Naive thymus-derived CD8-positive, alpha-beta T cell (primary cell): ENCODE measurements at regions not wholly inside any gene's neighbourhood (a gene's known extent, or its start where the extent isn't known, plus 50 kb on each side); places are given as distances from the start of the nearest gene placed in this dataset.
A peak's percentile ranks its signal among the peaks of the same experiment; 100 is the strongest.

Experiments
- ATAC-seq, 2 donors: fragments of 150-1000 bp; cut with Tn5 transposase in 1 of 2; sonication (Bioruptor Pico), chemical (Tn5 transposase) in 1 of 2; 1 replicate in 1 of 2; 2 replicates in 1 of 2; pipeline ENCODE4 v1.10.0; 2021; ENCODE audit warnings: mild to moderate bottlenecking in 2 of 2, moderate library complexity in 2 of 2
- POLR2A ChIA-PET: fragments of 350-600 bp; sonication (Branson Sonifier 250); formaldehyde crosslinking; loops from one replicate; lab custom pipeline; 2021; ENCODE audit warnings: antibody characterized with exemption; lab: Charles Lee
- DNase-seq, 10 donors: peaks; one replicate each; pipeline versions ENCODE4 v3.0.0 to v3.0.0-alpha.2; 2020 to 2022
- H3K27ac Mint-ChIP-seq, 10 donors: one replicate each; pipeline ENCODE4 v1.8.0; 2020 to 2022; ENCODE audit warnings: mild to moderate bottlenecking in 10 of 10, mixed read lengths in 10 of 10, moderate library complexity in 4 of 10, inconsistent platforms in 1 of 10
- H3K27me3 Mint-ChIP-seq, 5 donors: one replicate each; pipeline ENCODE4 v1.8.0; 2021 to 2022; ENCODE audit warnings: mixed read lengths in 5 of 5
- H3K36me3 Mint-ChIP-seq, 3 donors: one replicate each; pipeline ENCODE4 v1.8.0; 2020 to 2022; ENCODE audit warnings: mixed read lengths in 3 of 3, mild to moderate bottlenecking in 2 of 3, inconsistent platforms in 1 of 3
- H3K4me1 Mint-ChIP-seq, 4 donors: one replicate each; pipeline ENCODE4 v1.8.0; 2021 to 2022; ENCODE audit warnings: mixed read lengths in 4 of 4
- H3K4me3 Mint-ChIP-seq, 10 donors: one replicate each; pipeline ENCODE4 v1.8.0; 2020 to 2022; ENCODE audit warnings: mild to moderate bottlenecking in 10 of 10, mixed read lengths in 10 of 10, moderate library complexity in 6 of 10, inconsistent platforms in 1 of 10
- H3K9me3 Mint-ChIP-seq, 9 donors: one replicate each; pipeline ENCODE4 v1.8.0; 2020 to 2022; ENCODE audit warnings: mixed read lengths in 9 of 9, mild to moderate bottlenecking in 3 of 9, inconsistent platforms in 1 of 9, moderate library complexity in 1 of 9

DNA sequence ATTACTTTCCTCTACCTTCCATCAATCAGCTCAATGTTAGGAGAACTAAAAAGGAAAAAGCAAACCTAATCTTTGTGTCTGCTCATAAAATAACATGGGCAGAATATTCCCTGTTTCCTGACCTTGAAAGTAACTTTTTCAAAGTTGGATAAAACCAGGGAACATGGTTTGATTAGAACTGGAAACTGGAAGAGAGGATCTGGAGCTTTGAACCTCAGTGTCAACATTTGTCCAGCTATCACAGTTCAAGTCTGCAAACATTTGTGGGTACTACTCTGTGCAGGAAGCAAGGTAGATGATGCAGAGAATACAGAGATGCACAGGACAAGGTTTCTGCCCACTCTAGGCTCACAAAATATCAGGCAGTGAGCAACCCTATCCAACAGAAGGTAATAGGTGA lies 86.4 kb upstream of the TAB3 start:
- Mint-ChIP-seq H3K36me3 (no peaks in the 10 kb centered on the region), H3K4me3 (no peak overlapping the region), H3K27ac (no peak overlapping the region), H3K27me3 (peaks cover 0 to 4% (median 0%) of the 10 kb centered on the region in 5 donors), H3K4me1 (peaks cover 4 to 17% (median 9%) of the 10 kb centered on the region in 4 donors), H3K9me3 (peaks cover 0 to 3% (median 0%) of the 10 kb centered on the region in 9 donors)
- POLR2A ChIA-PET, result no interaction called here
- no peak for ATAC-seq
- DNase-seq, result no peak

DNA sequence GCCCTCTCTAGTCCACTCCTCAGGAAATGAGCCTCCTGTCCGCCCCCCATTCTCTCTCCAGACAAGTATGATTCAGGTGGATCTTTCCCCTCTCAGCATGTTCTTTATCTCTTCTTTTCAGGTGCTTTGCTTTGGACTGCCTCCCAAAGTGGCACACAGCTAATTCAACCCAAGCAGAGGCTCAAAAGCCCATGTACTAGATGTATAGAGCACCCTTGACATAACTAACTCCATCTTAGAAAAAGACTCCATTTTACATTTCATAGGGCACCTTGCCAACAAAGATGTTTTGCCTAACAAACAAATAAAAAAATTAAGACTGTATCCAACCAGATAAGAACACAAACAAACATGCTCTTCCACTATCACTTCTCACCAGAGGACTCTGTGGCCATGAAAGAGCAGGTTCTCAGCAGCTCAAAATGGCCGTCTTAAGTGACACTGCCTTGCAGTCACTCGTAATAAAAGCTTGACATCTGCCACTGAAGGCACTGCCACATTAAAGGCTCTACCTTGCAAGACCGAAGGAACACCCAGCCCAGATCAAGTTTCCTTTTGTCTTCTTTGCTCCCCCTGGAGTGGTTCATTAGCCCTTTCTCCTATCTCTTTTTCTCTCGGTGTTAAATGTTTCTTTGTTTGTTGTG lies 84.9 kb upstream of the TAB3 start:
- H3K27me3 Mint-ChIP-seq, result peaks cover 0 to 2% (median 0%) of the 10 kb centered on the region in 5 donors
- no peaks in the 10 kb centered on the region for H3K36me3 Mint-ChIP-seq
- H3K9me3 Mint-ChIP-seq, result peaks cover 0 to 3% (median 0%) of the 10 kb centered on the region in 9 donors
- ATAC-seq, result peak in 1 of 2 donors; percentile 22
- no peak for DNase-seq
- POLR2A ChIA-PET, result no interaction called here
- H3K4me3 Mint-ChIP-seq, result no peak overlapping the region
- H3K4me1 Mint-ChIP-seq, result peaks cover 4 to 17% (median 9%) of the 10 kb centered on the region in 4 donors
- no peak overlapping the region for H3K27ac Mint-ChIP-seq

DNA sequence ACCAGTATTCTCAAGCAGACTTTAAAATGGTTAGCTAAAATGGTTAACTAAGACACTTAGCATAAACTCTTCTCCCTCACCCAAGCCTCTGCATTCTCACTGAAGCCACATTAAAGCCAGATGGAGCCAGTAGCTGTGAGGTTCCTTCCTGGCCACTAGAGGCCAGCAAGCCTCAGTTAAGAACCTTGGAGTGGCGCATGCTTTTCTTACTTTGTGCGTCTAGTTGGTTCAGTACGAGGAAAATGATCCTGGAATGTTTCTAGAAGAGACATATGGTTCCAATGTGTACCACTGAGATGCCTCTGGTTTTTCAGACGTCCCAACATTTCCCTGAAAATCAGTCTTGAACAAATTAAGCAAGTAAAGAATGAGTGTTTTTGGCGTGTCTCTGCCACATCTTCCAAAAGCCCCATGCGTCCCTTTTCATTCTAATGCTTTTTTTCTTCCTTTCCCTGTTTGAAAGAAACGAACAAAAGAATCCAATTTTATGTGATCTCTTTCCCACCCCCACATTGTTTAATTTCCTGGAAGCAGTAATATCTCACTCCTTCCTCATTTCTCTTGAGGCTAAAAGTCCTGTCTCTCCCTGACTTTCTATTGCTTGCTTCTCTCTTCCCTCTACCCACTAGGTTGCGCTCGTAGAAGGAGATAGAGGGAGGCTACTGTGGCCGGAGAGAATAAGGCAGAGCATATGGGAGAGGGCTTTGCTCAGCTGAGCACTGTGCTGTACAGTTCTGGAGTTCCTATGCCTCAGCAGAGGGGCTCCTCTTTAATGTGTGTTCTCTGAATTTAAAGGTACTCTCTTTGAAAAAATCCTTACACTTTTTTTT lies 82.9 kb upstream of the TAB3 start:
- DNase-seq (peak in 5 of 10 donors; percentile 2 to 23 (median 3)), ATAC-seq (peak; percentile 68 to 71)
- POLR2A ChIA-PET, result no interaction called here
- Mint-ChIP-seq H3K27ac (peak overlapping the region in 1 of 10 donors; percentile 19), H3K9me3 (no peaks in the 10 kb centered on the region), H3K27me3 (no peaks in the 10 kb centered on the region), H3K4me3 (peak overlapping the region; percentile 67 to 85 (median 72)), H3K36me3 (no peaks in the 10 kb centered on the region), H3K4me1 (peaks cover 4 to 17% (median 9%) of the 10 kb centered on the region in 4 donors)

DNA sequence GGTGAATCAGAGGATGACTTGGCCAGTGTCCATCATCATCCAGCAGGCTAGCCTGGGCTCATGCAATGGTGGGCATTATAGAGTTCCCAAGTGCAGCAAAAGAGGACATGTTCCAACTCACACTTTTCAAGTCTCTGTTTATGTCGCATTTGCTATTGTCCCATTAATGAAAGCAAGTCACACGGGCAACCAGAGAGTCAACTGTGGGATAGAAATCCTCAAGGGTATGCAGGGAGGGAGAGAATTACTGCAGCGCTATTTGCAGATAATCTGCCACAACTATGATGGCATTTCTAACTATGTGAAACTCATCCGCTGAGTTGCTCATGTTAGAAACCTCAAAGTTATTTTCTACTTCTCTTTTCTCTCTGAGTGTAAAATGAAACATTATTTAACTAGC lies 78.5 kb upstream of the TAB3 start:
- Mint-ChIP-seq H3K36me3 (no peaks in the 10 kb centered on the region), H3K9me3 (no peaks in the 10 kb centered on the region), H3K4me1 (peaks cover 0 to 7% (median 3%) of the 10 kb centered on the region in 4 donors), H3K27me3 (peaks cover 0 to 4% (median 0%) of the 10 kb centered on the region in 5 donors), H3K27ac (no peak overlapping the region), H3K4me3 (no peak overlapping the region)
- POLR2A ChIA-PET, result no interaction called here
- DNase-seq (no peak), ATAC-seq (no peak)

DNA sequence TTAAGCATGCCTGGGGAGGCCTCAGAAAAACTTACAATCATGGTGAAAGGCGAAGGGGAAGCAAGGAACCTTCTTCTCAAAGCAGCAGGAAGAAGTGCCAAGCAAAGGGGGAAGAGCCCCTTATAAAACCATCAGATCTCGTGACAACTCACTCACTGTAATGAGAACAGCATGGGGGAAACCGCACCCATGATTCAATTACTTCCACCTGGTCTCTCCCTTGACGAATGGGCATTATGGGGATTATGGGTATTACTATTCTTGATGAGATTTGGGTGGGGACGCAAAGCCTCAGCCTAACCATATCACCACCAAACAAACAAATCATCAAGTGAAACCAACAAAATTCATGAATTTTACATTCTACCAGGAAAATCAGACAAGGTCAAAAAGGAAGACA lies 76.7 kb upstream of the TAB3 start:
- H3K27ac Mint-ChIP-seq, result no peak overlapping the region
- peaks cover 0 to 4% (median 0%) of the 10 kb centered on the region in 5 donors for H3K27me3 Mint-ChIP-seq
- POLR2A ChIA-PET, result no interaction called here
- ATAC-seq (no peak), DNase-seq (no peak)
- no peak overlapping the region for H3K4me3 Mint-ChIP-seq
- H3K36me3 Mint-ChIP-seq, result no peaks in the 10 kb centered on the region
- no peaks in the 10 kb centered on the region for H3K4me1 Mint-ChIP-seq
- no peaks in the 10 kb centered on the region for H3K9me3 Mint-ChIP-seq

DNA sequence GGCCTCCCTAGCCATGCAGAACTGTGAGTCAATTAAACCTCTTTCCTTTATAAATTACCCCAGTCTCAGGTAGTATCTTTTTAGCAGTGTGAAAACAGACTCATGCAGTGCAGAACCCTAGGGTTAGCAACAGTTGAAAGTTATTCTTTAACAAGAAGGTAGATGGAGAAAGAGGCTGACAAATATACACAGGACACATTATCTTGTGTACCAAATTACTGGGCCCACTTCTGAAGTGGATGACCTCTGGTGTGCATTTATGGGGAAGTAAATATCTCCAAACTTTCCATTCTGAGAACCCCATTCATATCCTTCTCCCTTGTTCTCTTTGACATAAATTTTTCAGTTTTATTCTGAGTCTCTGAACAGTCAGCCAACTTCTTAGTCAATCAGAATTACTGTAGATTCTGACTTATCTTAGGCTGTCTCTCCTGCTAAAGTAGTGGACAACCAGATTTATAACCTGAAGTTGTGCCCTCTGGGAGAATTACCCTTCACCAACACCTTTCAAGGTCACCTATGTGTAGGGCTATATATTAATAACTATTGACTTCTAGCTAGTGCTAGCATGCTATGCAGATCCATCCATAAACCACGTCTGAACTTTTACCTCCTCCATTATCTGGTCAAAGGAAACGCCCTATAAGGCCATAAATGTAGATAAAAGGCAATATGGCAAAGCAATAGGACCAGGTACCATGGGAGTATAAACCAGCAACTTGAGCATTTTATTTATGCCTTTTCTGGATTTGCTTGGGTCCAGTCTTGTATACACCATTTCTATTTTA lies 72.5 kb upstream of the TAB3 start:
- no peak for ATAC-seq

DNA sequence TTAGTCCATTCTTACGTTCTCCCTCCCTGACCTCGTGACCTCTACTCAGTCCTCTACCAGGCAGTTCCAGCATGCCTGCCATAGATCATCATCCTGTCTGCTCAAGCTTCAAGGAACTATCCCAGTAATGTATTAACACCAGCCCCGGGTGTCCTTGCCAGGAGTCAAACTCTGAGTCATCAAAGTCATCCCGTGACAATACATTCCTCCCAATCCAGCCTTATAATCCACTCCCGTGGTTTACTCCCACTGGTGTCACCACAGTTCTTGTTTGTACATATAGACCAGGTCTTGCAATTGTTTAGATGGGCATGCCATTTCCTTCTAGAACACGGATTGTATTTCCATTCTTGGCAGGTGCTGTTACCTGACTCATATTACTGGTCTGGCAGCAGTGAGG lies 68.7 kb upstream of the TAB3 start:
- Mint-ChIP-seq H3K4me1 (no peaks in the 10 kb centered on the region), H3K27ac (peak overlapping the region in 1 of 10 donors; percentile 54), H3K36me3 (no peaks in the 10 kb centered on the region), H3K9me3 (peaks cover 0 to under 1% (median 0%) of the 10 kb centered on the region in 9 donors), H3K27me3 (no peaks in the 10 kb centered on the region), H3K4me3 (no peak overlapping the region)
- POLR2A ChIA-PET, result no interaction called here
- DNase-seq, result no peak
- ATAC-seq, result no peak

More for the DNA sequence above, 72.5 kb upstream of the TAB3 start:
- Mint-ChIP-seq H3K27me3 (peaks cover 0 to 4% (median 0%) of the 10 kb centered on the region in 5 donors), H3K4me3 (no peak overlapping the region), H3K36me3 (no peaks in the 10 kb centered on the region), H3K9me3 (no peaks in the 10 kb centered on the region), H3K4me1 (no peaks in the 10 kb centered on the region), H3K27ac (no peak overlapping the region)
- no peak for DNase-seq
- POLR2A ChIA-PET, result no interaction called here

DNA sequence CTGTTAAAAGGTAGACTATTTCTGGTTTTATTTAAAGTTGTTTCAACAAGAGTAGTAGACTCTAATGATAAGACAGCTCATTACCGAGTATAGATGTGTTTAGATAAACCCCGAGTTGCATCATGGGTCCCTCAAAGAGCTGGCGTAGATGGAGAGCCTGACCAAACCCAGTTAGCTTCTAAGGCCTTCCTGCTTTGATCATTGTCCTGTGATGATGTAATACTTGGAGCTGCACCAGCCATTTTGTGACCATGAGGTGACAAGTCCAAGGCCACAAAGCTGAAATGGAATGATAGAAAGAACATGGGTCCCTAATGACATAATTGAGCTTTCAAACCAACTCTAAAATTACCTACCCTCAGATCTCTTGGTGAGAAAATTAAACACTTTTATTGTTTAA lies 66.6 kb upstream of the TAB3 start:
- no peak for DNase-seq
- no peaks in the 10 kb centered on the region for H3K36me3 Mint-ChIP-seq
- H3K4me3 Mint-ChIP-seq, result no peak overlapping the region
- H3K4me1 Mint-ChIP-seq, result no peaks in the 10 kb centered on the region
- no peak overlapping the region for H3K27ac Mint-ChIP-seq
- H3K27me3 Mint-ChIP-seq, result no peaks in the 10 kb centered on the region
- peaks cover 0 to 5% (median 0%) of the 10 kb centered on the region in 9 donors for H3K9me3 Mint-ChIP-seq
- POLR2A ChIA-PET, result no interaction called here
- ATAC-seq, result no peak

DNA sequence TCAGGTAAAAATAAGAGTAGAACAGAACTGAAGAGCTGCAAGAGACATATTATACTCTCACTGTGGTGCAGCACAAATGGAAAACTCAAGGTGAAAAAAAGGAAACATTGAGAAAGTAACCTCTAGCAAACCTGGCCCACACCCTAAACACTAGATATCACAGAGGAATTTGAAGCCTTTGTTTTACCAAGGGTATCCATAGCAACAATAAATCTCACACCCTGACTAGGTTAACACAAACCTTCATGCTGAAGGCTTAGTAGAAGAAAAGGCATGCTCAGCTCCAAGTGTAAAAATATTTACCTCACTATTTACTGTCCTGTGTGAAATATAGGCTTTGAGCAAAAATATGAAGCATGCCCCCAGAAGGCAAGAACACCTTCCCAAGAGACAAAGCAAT lies 61.9 kb upstream of the TAB3 start:
- Mint-ChIP-seq H3K36me3 (no peaks in the 10 kb centered on the region), H3K4me3 (no peak overlapping the region), H3K27me3 (no peaks in the 10 kb centered on the region), H3K4me1 (no peaks in the 10 kb centered on the region), H3K9me3 (peaks cover 0 to 5% (median 0%) of the 10 kb centered on the region in 9 donors), H3K27ac (no peak overlapping the region)
- POLR2A ChIA-PET, result no interaction called here
- DNase-seq, result no peak
- no peak for ATAC-seq

DNA sequence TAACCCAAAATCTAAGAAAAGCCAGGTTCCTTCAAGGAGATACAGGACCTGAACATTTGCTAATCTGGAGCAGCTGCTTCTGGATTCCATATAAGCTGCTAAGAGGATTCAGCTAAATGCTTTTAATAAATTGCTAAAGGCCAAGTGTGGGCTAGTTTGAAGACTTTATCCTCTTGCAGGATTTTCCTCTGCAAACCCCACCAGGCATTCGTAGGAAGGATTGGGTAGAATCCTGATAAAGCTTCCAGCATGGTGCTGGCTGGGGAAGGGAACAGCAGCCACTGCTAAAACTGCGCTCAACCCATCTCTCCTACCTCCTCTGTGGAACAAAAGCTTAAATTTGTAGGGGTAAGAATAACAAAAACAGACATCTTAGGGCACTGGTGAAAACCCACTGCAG lies 61.3 kb upstream of the TAB3 start:
- no peaks in the 10 kb centered on the region for H3K36me3 Mint-ChIP-seq
- DNase-seq, result no peak
- no peak overlapping the region for H3K4me3 Mint-ChIP-seq
- H3K27ac Mint-ChIP-seq, result no peak overlapping the region
- H3K4me1 Mint-ChIP-seq, result no peaks in the 10 kb centered on the region
- POLR2A ChIA-PET, result no interaction called here
- no peaks in the 10 kb centered on the region for H3K27me3 Mint-ChIP-seq
- no peak for ATAC-seq
- H3K9me3 Mint-ChIP-seq, result peaks cover 0 to 5% (median 0%) of the 10 kb centered on the region in 9 donors

DNA sequence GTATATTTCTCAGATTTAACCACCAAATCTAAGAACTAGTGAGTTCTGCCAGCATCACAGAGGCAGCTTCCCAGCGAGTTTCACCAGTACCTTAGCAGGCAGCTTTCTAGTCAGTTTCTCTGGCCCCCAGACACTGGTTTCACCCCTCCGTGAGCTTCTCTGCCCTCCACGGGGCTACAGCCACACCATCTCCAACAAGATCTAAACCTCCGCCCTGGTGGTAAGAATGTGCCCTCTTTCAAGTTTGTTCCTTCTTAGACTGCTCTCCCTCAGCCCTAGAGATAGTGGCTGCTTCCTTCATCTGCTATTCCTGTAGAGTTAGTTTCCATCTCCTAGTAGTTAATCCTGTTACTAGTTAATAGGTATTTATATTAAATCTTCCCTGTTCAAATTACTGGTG lies 60.5 kb upstream of the TAB3 start:
- DNase-seq (no peak), ATAC-seq (no peak)
- no peaks in the 10 kb centered on the region for H3K27me3 Mint-ChIP-seq
- POLR2A ChIA-PET, result no interaction called here
- no peaks in the 10 kb centered on the region for H3K4me1 Mint-ChIP-seq
- H3K27ac Mint-ChIP-seq, result no peak overlapping the region
- no peak overlapping the region for H3K4me3 Mint-ChIP-seq
- H3K9me3 Mint-ChIP-seq, result peaks cover 0 to 5% (median 0%) of the 10 kb centered on the region in 9 donors
- H3K36me3 Mint-ChIP-seq, result no peaks in the 10 kb centered on the region

DNA sequence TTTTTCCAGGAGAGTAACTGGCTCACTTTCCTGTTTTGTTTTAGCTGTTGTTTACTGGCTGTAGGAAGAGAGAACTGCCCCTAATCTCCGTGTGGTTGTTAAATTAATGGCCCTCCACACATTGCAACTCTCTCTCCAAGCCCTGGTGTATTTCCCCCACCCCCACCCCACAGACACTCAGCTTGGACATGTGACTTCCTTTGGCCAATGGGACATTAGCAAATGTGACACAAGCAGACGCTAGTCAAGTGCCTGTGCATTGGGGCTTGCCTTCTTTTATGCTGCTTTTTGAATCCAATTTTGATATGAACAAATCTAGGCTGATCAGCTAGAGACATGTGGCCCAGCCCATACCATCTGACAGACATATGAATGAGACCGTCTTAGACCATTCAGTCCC lies 59.6 kb upstream of the TAB3 start:
- peaks cover 0 to 4% (median 0%) of the 10 kb centered on the region in 5 donors for H3K27me3 Mint-ChIP-seq

DNA sequence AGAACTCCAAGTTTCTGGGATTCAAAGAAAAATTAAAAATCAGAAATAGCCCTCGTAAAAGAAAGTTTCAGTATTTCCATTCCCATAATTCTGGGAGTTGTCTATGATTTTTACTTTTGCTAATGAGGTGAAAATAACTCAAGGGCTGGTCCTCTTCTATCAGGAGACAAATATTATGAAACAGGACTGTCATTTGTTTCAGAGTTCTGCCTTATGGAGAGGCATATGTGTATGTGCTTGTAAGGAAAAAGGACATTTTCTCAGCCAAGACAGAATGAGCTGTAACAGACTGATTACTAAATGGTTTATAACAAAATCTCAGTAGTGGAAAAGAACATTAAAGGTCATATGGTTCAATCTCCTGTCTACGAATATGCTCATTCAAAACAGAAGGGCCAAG lies 59.0 kb upstream of the TAB3 start:
- Mint-ChIP-seq H3K36me3 (no peaks in the 10 kb centered on the region), H3K27ac (no peak overlapping the region), H3K4me3 (no peak overlapping the region), H3K9me3 (peaks cover 0 to 5% (median 0%) of the 10 kb centered on the region in 9 donors), H3K4me1 (no peaks in the 10 kb centered on the region), H3K27me3 (peaks cover 0 to 4% (median 0%) of the 10 kb centered on the region in 5 donors)
- DNase-seq (no peak), ATAC-seq (no peak)
- POLR2A ChIA-PET, result no interaction called here

More for the DNA sequence above, 59.6 kb upstream of the TAB3 start:
- no peak for ATAC-seq
- Mint-ChIP-seq H3K4me1 (no peaks in the 10 kb centered on the region), H3K4me3 (no peak overlapping the region), H3K36me3 (no peaks in the 10 kb centered on the region), H3K27ac (no peak overlapping the region), H3K9me3 (peaks cover 0 to 5% (median 0%) of the 10 kb centered on the region in 9 donors)
- POLR2A ChIA-PET, result no interaction called here
- DNase-seq, result no peak
